NCI-H2171 treated with DMSO at 0.1 percent for 48 hours (cell line): ENCODE measurements at regions not wholly inside any gene's neighbourhood (a gene's known extent, or its start where the extent isn't known, plus 50 kb on each side); places are given as distances from the start of the nearest gene placed in this dataset.

Source experiments
- DNase-seq: peaks from one replicate; lab custom pipeline; 2025; lab: John Stamatoyannopoulos, UW

DNA sequence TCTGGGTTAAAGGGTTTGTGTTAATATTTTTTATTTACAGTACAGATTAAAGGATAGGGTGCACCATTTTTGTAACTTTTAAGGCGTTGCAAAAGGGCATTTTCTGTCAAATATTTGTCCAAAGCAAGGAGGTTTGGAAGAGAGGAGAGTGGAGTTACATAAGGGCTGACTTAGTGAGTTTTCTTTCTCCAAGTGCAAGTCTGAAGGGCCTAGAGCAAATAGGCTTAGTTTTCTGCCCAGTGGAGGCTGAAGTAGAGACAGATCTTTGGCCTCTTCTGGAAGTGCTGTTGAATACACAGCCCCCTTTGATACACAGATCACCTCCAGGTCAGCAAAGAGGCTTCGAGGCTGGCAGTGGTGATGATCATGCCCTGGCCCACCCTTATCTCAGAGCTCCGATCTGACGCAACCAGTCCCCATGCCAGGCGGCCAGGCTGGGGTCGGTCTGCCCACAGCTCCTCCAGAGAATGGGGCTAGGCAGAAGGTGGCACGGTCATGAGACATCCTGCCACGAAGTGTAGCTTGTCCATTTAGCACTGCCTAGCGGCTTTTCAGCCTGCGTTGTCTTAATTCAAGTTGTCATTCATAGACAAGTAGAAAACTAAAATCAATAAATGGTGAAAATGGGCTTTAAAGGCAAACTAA is 79.5 kb upstream of the IRX3 start:
- DNase-seq = no peak

DNA sequence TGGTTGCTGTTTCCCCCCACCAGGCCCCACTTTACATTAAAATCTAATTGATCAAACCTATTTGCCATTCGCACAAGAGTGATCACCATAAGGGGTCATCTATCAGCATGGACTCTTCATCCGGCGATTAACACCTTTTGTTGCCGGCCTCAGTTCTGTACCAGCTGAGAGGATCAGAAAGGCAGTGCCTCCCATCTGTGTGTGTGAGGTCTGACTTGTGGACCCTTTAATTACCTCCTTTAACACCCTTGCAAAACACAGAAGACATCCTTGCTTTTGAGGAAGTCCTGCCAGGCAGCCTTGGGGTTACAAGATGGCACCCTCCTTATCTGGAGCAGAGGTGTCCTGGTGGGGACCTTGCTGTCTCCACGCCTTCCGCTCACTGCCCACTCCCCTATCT is 77.2 kb upstream of the IRX3 start:
- DNase-seq = no peak

DNA sequence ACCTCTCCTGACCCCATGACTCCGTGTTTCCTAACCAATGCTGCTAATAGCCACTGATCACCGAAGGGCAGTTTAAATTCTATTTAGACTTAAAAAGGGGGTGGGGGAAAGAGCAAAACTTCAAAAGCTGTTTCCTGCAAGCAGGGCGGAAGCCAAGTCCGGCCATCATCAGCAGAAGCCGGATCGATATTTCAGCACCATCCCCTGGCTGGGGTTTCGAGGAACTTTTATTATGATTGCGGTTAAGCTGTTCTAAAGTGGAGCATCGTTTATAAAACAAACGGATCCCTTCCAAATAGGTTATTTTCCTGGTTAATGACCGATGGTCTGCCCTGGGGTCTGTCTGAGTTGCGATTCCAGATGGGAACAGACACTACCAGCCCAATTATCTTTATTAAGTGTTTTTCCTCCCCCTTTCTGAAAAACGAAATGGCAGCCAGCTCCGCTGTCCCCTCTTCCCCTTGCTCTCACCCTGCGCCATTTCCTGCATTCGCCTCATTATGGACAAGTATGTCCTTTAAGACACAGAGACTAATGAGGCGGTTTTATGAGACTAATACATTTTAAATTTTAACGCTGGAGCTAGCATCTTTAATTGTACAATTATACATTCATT is 76.1 kb upstream of the IRX3 start:
- DNase-seq = no peak

DNA sequence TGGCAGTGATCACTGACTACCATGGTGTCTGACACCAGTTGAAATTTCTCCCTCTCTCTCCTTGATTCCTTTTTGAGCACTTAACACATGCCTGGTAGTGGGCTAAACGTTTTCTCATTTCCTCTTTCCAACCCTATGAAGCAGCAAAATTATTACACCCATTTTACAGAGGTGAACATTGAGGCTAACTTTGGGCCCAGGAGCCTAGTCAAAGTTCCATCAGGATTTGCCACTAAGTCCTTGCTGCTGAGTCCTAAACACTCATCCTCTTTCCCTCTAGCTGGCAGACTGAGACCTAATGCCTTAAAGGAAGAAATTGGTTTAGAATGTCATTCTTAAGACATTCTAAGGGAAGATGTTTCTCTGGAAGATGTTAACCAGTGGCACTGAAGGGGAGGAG is 74.7 kb upstream of the IRX3 start:
- no peak for DNase-seq

DNA sequence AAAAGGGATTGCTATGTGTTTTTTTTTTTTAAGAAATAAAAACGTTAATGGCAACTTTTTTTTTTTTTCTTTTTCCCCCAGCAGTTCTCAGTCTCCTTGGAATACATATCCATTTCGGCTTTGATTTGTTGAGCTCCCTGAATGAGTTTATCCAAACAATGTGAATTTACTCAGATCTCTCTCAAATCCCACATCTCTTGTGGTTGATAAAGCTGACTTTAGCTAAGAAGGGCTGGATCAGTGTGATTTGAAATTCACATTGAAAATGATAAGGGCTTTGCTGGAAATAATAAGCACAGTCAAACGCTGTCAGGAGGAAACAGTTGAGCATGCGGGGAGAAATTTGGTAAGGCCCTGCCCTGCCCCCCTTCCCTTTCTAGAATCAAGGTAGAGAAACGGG is 74.1 kb upstream of the IRX3 start:
- no peak for DNase-seq

DNA sequence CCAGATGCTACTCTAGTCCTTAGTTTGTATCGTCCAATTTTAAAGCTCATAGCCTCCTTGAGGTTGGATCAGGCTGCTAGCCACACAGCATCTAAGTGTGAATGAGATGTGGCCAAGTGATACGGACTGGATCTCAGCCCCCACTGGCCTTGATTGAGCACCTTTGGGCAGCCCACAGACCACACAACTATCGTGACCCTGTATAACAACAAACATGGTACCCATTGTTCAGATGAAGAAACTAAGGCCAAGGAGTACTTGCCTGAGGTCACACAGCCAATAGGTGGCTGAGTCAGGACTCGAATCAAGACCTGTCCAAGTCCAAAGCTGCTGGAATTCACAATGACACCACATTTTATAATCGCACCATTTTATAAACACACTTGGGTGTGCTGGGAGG is 73.0 kb upstream of the IRX3 start:
- no peak for DNase-seq

DNA sequence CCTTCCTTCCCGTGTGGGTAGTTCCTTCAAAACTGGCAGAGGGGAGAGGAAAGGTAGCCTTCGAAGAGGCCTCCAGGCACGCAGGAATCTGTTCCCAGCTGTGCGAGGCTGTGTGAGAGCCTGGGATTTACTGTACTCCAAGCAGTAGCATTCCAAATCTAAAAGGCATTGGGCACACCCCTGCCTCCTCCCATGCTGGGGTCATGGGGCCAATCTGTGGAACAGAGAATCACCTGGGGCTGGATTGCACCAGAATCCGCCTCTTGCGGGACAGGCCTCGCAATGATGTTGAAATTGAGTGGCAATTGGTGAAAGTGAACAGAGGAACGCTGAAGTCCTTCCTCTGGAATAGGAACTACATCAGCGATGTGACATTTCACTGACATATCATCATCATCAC is 72.5 kb upstream of the IRX3 start:
- DNase-seq = no peak

DNA sequence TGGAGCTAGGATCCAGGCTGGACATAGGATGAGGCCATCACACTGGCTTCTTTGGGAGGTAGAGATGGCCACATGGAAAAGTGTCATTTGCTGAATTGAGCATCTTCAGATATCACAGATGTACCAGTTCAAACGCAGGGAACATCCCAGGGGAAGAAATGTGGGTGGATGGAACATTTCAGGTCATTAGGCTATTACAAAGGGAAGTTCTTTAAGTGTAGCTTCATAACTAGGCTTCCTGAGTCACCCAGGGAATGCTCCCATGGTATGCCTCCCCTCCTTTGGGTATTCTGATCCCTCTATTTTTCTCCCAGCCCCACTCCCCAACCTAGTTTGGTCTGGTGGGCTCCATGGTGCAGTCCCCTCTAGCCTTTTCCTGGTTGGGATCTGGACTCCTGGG is 69.8 kb upstream of the IRX3 start:
- DNase-seq = no peak

DNA sequence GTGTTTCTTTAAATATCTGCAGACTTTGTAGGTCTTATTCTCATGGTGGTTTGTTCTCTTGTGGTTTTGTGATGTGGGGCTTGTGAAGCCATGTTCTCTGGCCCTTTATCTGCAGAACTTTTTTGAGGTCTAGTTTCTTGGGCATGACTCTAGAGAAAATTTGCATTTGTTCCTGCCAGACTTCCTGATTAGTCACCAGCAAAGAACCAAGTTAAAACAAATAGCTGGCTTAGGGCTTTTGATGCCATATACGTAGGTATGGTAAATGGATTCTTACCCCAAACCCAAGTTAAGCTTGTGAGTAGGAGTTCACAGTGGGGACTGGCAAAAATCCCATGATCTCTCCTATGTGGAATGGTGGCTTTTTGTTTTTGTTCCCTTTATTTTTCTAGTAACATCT is 68.7 kb upstream of the IRX3 start:
- DNase-seq = no peak

DNA sequence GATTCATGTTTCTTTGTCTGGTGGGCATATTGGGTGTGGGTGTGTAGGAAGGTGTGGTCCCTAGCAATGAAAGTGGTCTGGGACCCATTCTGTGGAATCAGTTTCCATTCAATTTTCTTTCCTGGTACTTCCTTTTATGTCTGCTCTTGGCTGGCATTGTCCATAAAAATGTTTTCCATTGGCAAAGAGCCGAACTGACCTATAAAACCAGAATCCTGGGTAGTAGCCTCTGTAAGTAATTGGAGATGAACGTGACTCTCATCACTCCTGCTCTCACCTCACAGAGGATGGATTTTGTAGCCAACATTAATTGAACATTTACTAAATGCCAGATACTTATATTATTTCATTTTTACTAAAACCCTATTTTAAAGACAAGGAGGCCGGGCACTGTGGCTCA is 66.5 kb upstream of the IRX3 start:
- DNase-seq = no peak

DNA sequence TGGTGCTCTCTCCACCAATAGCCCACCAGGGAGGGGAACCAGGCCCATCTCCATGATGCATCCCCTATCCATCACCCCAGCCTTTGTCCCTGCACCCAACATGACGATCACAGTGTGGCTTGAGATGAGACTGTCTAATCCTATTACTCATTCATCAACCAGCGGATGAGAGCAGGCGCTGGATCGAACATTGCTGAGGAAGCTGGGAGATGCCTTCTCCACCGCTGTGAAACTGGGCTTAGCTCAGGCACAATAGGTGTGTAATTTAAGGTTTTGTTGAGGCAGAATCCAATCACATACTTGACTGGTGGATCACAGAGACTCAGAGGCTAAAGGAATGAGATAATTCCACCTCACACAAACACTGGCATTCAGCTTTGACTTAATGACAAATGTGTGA is 64.6 kb upstream of the IRX3 start:
- DNase-seq = no peak

DNA sequence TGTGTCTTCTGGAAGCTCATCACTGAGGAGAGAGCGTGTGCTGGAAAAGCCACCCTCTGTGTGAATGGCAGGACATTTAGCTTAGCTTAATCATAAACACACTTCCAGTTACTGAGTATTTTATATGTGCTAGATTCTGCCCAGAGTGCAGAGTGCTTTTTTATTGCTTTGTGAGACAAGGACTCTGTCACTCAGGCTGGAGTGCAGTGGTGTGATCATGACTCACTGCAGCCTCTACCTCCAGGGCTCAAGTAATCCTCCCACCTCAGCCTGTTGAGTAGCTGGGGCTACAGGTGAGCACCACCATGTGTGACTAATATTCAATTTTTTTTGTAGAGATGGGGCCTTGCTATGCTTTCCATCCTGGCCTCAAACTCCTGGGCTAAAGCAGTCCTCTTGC is 61.4 kb upstream of the IRX3 start:
- DNase-seq = no peak

DNA sequence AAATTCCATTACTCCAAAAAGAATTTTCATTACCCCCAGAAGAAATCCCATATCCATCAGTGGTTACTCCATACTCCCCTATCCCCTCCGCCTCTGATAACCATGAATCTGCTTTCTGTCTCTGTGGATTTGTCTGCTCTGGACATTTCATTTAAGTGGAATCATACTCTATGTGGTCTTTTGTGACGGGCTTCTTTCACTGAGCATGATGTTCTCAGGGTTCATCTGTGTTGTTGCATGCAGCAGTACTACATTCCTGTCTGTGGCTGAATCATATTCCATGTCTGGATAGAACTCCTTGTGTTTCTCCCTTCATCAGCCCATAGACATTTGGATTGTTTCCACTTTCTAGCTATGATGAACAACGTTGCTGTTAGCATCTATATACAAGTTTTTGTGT is 59.5 kb upstream of the IRX3 start:
- DNase-seq = no peak

DNA sequence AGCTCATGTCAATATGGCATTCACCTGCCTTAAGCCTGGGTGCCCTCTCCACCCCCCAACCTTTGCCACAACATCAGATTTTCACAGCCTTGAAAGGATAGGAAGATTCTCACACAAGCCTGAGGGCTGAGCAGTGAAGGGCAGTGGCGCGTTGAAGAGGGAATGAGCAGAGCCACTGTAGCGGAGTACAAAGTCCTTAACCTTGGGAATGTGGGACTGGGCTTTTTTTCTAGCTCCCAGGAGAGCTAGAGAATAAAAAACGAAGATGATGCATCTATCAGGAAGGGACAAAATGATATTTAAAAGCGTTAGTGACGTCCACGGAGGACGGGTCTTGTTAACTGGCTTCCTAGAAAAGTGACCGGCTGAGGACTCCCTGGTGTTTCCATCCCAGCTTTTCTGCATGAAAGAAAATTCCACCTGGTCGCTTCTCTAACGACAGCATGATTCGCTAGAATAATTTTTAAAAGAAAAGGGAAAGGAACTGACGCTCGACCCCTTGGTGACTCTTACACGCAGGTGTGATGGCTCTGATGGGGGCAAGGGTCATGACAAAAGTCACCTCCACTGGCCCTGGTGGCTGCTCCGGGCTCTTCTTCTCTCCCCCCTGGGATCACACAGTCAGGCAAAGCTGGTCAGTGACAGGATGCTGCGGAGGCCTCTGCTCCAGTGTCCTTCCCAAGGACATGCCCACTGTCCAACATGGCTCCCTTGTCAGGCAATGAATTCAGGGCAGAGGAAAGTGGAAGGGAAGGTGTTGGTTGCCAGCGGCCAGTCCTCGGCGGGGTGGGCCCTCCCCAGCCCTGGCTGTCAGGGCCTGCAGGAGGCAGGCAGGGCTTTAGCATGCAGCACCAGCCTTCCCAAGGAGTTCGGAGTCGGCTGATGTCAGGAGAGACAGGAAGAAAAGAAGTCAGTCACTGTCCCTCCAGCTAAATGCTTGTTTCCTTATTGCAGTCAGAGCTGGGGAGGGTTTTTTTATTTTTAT is 58.4 kb upstream of the IRX3 start:
- no peak for DNase-seq

DNA sequence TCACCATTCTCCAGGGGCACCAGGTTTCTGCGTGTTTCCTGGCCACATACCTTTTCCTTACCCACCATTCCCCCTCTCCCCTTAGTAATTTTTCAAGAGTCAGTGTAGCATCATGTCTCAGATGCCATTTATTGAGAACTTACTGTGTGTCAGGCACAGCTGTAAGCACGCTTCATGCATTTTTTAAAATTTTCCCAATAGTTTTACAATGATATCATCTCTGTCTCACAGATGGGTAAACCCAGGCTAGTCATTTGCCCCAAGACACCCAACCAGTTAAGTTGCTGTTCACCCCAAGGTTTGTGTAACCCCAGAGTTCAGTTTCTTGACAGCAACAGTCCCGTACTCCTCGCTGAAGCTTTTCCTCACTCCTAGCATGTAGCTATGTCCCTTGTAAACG is 56.4 kb upstream of the IRX3 start:
- no peak for DNase-seq

DNA sequence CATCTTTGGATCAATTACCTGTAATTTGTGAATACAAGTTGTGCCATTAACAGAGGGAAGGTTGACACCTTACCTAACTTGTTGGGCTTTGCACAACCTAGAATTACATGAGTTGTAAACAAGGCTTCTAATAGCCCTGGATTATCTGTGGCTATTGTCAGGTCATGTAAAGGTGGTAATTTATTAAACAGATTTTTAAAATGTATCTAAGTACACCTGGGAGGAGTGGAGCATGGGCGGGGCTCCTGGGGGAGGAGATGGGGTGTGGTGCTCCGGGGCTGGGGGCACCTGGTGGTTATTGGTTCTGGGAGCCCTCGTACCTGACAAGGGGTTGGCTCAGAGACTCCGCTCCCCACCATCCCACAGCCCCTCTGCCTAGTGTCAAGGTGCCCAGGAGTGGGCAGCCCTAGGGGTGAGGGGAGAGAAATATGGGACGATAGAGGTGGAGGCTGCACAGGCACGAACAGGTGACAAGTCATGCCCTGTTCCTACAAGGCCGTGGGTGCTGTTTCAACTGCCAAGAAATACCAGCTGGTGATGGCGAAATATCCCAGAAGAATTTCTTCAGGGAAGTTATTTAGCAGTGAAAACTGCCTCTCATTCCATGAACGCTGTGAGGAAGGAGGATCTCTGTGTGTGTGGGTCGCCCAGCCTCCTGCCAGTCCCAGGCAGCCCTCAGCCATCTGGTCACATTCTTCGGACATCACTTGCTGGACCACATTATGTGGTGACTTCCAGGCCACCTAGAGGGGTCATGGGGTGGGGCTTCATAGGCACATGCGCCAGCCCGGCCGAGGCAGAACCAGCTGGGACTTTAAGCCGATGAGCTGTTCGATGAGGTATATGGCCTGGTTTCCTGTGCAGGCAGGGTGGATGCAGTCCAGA is 55.5 kb upstream of the IRX3 start:
- no peak for DNase-seq

DNA sequence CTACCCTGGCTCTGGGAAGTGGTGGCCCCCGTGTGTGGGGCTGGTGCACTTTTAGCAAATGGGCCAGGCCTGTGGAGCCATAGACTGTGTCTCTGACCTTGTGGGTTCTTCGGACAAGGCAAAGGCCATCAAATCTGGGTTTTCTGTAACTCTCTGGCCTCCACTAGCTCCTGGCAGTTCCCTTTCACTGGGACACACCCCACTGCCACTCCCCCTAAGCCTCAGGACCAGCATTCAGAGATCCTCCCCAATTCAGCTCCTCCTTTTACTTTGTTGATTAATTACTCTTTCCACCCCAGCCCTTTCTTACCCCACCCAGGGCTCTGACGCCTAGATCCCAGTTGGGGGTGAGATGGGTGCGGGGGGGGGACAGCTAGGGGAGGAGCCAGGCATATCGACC is 53.9 kb upstream of the IRX3 start:
- DNase-seq = no peak

DNA sequence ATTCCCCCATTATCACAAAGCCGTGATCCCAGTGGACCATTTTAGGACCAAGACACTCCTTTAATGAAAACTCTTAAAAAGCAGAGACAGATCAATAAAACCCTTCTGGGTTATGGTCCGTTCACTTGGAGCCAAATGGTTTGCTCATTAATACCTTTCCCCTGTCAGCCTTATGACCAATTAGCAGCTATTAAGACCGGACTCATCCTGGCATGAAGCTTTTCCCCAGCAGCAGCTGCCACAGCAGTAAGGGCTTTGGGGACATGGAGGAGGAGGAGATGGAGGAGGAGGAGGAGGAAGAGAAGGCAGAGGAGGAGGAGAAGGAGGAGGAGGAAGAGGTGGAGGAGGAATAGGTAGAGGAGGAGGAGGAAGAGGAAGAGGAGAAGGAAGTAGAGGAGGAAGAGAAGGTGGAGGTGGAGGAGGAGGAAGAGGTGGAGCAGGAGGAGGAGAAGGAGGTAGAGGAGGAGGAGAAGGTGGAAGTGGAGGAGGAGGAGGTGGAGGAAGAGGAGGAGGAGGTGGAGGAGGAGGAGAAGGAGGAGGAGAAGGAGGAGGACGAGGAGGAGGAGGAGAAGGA is 50.1 kb upstream of the IRX3 start:
- DNase-seq = no peak
